Keratinocyte (primary cell): ENCODE measurements at regions not wholly inside any gene's neighbourhood (a gene's known extent, or its start where the extent isn't known, plus 50 kb on each side); places are given as distances from the start of the nearest gene placed in this dataset.

ENCODE experiments used
- EZH2 ChIP-seq: IDR thresholded peaks from one replicate; pipeline ENCODE4 v1.6.1; 2012; ENCODE audit warnings: inconsistent platforms, mild to moderate bottlenecking, low read length, moderate library complexity
- TF ChIP-seq, protein P1 (sequence below), 3 experiments: IDR thresholded peaks in 1 of 3; conservative IDR thresholded peaks in 1 of 3; optimal IDR thresholded peaks in 1 of 3; 2 replicates in 2 of 3; 3 replicates in 1 of 3; pipeline versions ENCODE3 to v1.5.1; 2011; ENCODE audit warnings: low read length in 3 of 3, mild to moderate bottlenecking in 3 of 3, moderate library complexity in 2 of 3, control low read depth in 1 of 3, inconsistent platforms in 1 of 3; ENCODE audit not compliant: insufficient read depth in 2 of 3; ENCODE audit errors: extremely low read depth in 1 of 3

- TF ChIP-seq, protein P1, sequence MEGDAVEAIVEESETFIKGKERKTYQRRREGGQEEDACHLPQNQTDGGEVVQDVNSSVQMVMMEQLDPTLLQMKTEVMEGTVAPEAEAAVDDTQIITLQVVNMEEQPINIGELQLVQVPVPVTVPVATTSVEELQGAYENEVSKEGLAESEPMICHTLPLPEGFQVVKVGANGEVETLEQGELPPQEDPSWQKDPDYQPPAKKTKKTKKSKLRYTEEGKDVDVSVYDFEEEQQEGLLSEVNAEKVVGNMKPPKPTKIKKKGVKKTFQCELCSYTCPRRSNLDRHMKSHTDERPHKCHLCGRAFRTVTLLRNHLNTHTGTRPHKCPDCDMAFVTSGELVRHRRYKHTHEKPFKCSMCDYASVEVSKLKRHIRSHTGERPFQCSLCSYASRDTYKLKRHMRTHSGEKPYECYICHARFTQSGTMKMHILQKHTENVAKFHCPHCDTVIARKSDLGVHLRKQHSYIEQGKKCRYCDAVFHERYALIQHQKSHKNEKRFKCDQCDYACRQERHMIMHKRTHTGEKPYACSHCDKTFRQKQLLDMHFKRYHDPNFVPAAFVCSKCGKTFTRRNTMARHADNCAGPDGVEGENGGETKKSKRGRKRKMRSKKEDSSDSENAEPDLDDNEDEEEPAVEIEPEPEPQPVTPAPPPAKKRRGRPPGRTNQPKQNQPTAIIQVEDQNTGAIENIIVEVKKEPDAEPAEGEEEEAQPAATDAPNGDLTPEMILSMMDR (optimal IDR thresholded peaks at IDR 0.05 in 1 of 3, IDR thresholded peaks at IDR 0.05 in 1 of 3, conservative IDR thresholded peaks at IDR 0.05 in 1 of 3; ENCODE audit: extremely low read depth in 1 of 3, insufficient read depth in 2 of 3, low read length in 3 of 3), result no peak
- TF ChIP-seq EZH2, result no peak
Measured at GRCh38 chr7:20958572-20958971, 171.9 kb upstream of the SP8 start.
